Epidermal melanocyte (primary cell): ENCODE measurements at regions not wholly inside any gene's neighbourhood (a gene's known extent, or its start where the extent isn't known, plus 50 kb on each side); places are given as distances from the start of the nearest gene placed in this dataset.

Source experiments
- DNase-seq: peaks from one replicate; pipeline ENCODE4 v3.0.0; 2011; ENCODE audit warnings: low spot score; ENCODE audit not compliant: insufficient read length

DNA sequence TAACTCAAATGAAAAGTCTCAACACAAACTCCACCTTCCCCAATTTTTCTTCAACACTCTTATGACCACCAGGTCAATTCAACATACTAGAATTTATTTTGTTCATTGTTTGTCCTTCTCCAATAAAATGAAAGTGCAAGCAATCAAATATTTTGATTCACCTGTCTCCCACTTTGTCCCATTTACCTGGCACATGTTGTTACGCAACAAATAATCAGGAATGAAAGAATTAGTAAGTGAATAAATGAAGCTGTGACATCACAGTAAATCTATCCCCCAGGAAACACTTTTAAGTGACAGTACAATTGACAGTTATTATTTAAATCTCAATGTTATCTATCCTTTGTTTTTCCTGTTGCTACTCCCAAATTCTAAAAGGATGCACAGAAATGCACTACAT, 393.7 kb upstream of the OPRM1 start:
- DNase-seq: no peak

- no peak for DNase-seq
These were observed 395.0 kb upstream of the OPRM1 start for GRCh38 chr6:153644000-153644399.

DNA sequence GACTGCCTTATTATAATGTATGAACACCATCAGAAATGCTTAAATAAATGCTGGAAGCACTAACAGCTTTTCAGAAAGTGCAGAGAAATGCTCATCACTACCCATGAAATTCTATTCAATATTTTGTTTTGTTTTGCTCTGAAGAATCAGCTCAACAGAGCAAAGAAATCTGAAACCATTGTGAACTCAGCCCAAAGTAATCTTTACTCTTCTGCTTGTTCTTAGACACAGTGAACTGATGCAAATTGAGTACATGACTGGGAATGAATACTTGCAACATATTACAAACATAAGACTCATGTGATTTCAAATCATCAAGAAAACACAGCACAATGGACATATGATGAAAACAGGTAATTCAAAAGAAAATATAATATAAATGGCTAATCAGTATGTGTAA, 404.6 kb upstream of the OPRM1 start:
- DNase-seq: no peak

GRCh38 chr6:153625089-153625488, 414.0 kb upstream of the OPRM1 start:
- DNase-seq: no peak

- no peak for DNase-seq
These were observed 414.5 kb upstream of the OPRM1 start for GRCh38 chr6:153624528-153624927.

GRCh38 chr6:153623496-153623895, 415.5 kb upstream of the OPRM1 start:
- no peak for DNase-seq

- DNase-seq: no peak
These were observed 417.5 kb upstream of the OPRM1 start for GRCh38 chr6:153621491-153621890.

- DNase-seq: no peak
These were observed 418.0 kb upstream of the OPRM1 start for GRCh38 chr6:153621070-153621469.

GRCh38 chr6:153618371-153619322, 420.4 kb upstream of the OPRM1 start:
- DNase-seq: no peak

GRCh38 chr6:153616506-153616905, 422.5 kb upstream of the OPRM1 start:
- no peak for DNase-seq

- DNase-seq: no peak
These were observed 425.2 kb upstream of the OPRM1 start for GRCh38 chr6:153613719-153614455.

DNA sequence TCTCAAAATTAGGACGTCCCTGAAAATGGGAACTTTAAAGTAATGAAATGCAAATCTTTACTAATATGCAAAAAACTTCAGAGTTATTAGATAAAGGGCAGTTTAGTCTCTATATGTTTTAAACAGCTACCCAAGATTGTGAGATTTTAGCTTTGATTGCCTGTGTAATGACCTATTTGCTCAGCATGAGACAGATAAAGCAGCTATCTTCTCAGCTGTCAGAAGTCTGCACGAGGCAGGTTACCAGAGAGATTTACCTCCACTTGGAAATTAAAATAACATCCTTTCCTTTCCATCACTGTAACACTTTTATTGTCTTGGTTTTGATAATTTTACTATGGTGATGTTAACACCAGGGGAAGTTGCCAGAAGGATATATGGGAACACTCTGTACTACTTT, 436.6 kb upstream of the OPRM1 start:
- no peak for DNase-seq

GRCh38 chr6:153599901-153600300, 439.1 kb upstream of the OPRM1 start:
- no peak for DNase-seq

- DNase-seq: no peak
These were observed 443.1 kb upstream of the OPRM1 start for GRCh38 chr6:153595903-153596302.

DNA sequence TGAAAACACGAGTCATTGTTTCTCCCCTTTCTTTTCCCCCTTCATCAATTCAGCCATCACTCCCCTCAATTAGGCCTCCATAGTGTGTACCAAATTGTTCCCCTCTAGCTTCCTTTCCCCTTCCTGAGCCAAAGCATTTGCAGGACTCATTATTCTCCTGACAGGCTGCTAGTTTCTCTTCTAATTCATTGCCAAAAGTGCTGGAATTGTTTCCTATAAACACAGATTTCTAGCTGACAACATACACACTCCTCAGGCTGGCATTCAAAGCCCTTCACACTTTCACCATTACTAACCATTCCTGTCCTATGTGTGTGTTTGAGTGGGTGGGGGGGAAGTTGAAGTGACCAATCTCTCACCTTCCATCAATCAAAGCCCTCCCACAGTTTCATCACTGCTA, 444.2 kb upstream of the OPRM1 start:
- no peak for DNase-seq

- no peak for DNase-seq
These were observed 447.9 kb upstream of the OPRM1 start for GRCh38 chr6:153591159-153591558.

- no peak for DNase-seq
These were observed 448.6 kb upstream of the OPRM1 start for GRCh38 chr6:153590411-153590810.

- DNase-seq: no peak
These were observed 450.7 kb upstream of the OPRM1 start for GRCh38 chr6:153588330-153588729.

DNA sequence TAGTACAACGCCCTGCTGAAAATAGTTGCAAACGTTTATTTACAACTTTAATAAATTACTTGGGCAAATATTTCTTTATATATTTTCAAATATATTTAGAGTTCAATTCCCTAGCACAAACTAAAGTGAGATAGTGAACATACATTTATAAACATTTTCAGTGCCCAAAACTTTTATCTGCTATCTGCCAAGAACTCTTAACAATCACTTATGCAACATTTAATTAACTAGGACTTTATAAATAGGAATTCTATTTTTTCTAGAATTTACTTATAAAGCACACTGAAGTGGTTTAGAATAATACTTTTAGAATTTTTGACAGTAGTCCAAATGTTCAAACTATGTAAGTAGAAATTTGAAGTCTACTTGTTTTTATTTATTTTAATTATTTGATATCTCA, 452.6 kb upstream of the RGS17 start:
- no peak for DNase-seq

- DNase-seq: no peak
These were observed 449.7 kb upstream of the RGS17 start for GRCh38 chr6:153580776-153581175.

DNA sequence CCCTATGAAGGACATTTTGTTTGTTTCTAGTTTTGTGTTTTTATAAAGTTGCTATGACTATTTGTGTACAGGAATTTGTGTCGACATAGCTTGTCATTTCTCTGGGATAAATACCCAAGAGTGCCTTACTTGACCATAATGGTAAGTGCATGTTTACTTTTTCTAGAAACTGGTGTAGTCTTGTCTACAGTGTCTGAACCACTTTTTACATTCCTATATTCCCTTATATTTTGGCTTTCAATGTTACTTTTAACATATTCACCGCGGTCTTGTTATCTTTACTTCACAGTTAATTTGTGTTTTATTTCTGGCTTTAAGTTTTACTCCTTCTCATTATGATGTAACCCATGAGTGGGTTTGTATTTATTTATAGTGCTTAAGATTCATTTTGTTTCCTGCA, 444.4 kb upstream of the RGS17 start:
- DNase-seq: no peak

DNA sequence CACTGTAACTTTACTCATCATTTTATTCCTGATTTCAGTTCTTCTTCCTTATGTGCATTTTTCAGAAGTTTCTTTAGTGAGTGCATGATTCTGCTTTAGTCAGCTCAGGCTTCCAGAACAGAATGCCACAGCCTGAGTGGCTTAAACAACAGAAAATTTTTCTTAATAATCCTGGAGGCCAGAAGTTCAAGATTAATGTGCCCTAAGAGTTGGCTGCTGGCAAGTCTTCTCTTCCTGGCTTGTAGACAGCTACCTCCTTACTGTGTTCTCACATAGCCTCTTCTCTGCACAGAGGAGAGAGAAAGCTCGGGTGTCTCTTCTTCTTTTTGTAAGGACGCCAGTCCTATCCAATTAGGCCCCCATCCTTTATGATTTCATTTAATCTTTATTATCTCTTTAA, 443.1 kb upstream of the RGS17 start:
- DNase-seq: no peak

GRCh38 chr6:153572371-153572770, 441.3 kb upstream of the RGS17 start:
- DNase-seq: no peak
